Right lobe of liver (tissue), 6 donors: ENCODE measurements at regions not wholly inside any gene's neighbourhood (a gene's known extent, or its start where the extent isn't known, plus 50 kb on each side); places are given as distances from the start of the nearest gene placed in this dataset.

ENCODE experiments used
- ATAC-seq, 4 donors: fragments of 200-7000 bp; cut with Tn5 transposase; one replicate each; pipeline ENCODE4 v1.9.1; 2020; ENCODE audit warnings: mild to moderate bottlenecking in 4 of 4, moderate library complexity in 4 of 4
- DNase-seq, 3 donors: peaks; one replicate each; pipeline ENCODE4 v3.0.0-alpha.2; 2020
- H3K27ac ChIP-seq, 3 donors: fragments of 200-600 bp; one replicate each; pipeline ENCODE4 v1.8.0; 2022
- H3K27me3 ChIP-seq, 2 donors: fragments of 200-600 bp; one replicate each; pipeline ENCODE4 v1.8.0; 2022
- H3K36me3 ChIP-seq, 4 donors: fragments of 200-600 bp; sonication (generic) in 1 of 4; one replicate each; pipeline versions ENCODE4 v1.5.1 to v1.8.0; 2017 to 2022; ENCODE audit warnings: control low read depth in 1 of 4
- H3K4me1 ChIP-seq, 4 donors: fragments of 200-600 bp; sonication (generic) in 1 of 4; one replicate each; pipeline versions ENCODE4 v1.5.1 to v1.8.0; 2017 to 2022; ENCODE audit warnings: control low read depth in 1 of 4
- H3K4me3 ChIP-seq, 3 donors: fragments of 200-600 bp; one replicate each; pipeline ENCODE4 v1.8.0; 2022
- H3K9me3 ChIP-seq, 4 donors: fragments of 200-600 bp; sonication (generic) in 1 of 4; one replicate each; pipeline versions ENCODE4 v1.5.1 to v1.8.0; 2017 to 2022; ENCODE audit warnings: control low read depth in 1 of 4
- POLR2A ChIP-seq: fragments of 450-650 bp; IDR thresholded peaks from one replicate; pipeline ENCODE4 v1.6.1; 2017; ENCODE audit warnings: antibody characterized with exemption, mild to moderate bottlenecking
- WGBS: methylation state at CpG from one replicate; pipeline ENCODE4 v1.1.6; 2018; ENCODE audit warnings: low coverage, low lambda C conversion rate; ENCODE audit not compliant: insufficient coverage; ENCODE audit errors: missing lambda C conversion rate; 5-methylcytosine and 5-hydroxymethylcytosine counted together
- intact Hi-C, 2 donors: fragments of 100-400 bp; cut with DNase I; formaldehyde crosslinking; loops; one replicate each; pipeline versions ENCODE4 v1.11.2 to v1.14.1; 2022
- TF ChIP-seq, protein P1 (sequence below), 4 donors: fragments of 200-600 bp in 3 of 4; fragments of 450-650 bp in 1 of 4; IDR thresholded peaks; one replicate each; pipeline versions ENCODE4 v1.5.1 to v1.8.0; 2016 to 2022; ENCODE audit warnings: antibody characterized with exemption in 4 of 4, mild to moderate bottlenecking in 2 of 4
- donor health status: DM: no; HTN: yes; CAD: no.
- donor health status: DM: no; HTN: no; CAD: no.
- donor health status: DM: no; HTN: no; CAD: no.
- donor health status: DM: no; HTN: yes; CAD: no.
- donor health status: DM: no; HTN: yes; CAD: no.

DNA sequence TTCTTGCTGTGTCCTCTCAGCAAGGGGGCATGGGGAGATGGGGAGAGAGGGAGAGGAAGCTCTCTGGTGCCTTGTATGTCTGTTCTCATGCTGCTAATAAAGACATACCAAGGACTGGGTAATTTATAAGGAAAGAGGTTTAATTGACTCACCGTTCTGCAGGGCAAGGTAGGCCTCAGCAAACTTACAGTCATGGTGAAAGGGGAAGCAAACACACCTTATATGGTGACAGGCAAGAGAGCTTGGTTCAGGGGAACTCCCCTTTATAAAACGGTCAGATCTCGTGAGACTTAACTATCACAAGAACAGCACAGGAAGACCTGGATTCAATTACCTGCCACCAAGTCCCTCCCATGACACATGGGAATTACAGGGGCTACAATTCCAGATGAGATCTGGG lies 464.7 kb upstream of the CELF2 start:
- TF ChIP-seq, protein P1, sequence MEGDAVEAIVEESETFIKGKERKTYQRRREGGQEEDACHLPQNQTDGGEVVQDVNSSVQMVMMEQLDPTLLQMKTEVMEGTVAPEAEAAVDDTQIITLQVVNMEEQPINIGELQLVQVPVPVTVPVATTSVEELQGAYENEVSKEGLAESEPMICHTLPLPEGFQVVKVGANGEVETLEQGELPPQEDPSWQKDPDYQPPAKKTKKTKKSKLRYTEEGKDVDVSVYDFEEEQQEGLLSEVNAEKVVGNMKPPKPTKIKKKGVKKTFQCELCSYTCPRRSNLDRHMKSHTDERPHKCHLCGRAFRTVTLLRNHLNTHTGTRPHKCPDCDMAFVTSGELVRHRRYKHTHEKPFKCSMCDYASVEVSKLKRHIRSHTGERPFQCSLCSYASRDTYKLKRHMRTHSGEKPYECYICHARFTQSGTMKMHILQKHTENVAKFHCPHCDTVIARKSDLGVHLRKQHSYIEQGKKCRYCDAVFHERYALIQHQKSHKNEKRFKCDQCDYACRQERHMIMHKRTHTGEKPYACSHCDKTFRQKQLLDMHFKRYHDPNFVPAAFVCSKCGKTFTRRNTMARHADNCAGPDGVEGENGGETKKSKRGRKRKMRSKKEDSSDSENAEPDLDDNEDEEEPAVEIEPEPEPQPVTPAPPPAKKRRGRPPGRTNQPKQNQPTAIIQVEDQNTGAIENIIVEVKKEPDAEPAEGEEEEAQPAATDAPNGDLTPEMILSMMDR (IDR thresholded peaks at IDR 0.05), result no peak
- no peak for TF ChIP-seq POLR2A
- H3K4me1 ChIP-seq, result no peaks in the 10 kb centered on the region
- no peaks in the 10 kb centered on the region for H3K36me3 ChIP-seq
- WGBS, result 51% methylated on average over 3 of the region's 3 CpGs
- no peaks in the 10 kb centered on the region for H3K27me3 ChIP-seq
- DNase-seq (no peak), ATAC-seq (no peak)
- no peak overlapping the region for H3K27ac ChIP-seq
- intact Hi-C loops, result no loop called here
- H3K9me3 ChIP-seq, result no peaks in the 10 kb centered on the region
- H3K4me3 ChIP-seq, result no peak overlapping the region

DNA sequence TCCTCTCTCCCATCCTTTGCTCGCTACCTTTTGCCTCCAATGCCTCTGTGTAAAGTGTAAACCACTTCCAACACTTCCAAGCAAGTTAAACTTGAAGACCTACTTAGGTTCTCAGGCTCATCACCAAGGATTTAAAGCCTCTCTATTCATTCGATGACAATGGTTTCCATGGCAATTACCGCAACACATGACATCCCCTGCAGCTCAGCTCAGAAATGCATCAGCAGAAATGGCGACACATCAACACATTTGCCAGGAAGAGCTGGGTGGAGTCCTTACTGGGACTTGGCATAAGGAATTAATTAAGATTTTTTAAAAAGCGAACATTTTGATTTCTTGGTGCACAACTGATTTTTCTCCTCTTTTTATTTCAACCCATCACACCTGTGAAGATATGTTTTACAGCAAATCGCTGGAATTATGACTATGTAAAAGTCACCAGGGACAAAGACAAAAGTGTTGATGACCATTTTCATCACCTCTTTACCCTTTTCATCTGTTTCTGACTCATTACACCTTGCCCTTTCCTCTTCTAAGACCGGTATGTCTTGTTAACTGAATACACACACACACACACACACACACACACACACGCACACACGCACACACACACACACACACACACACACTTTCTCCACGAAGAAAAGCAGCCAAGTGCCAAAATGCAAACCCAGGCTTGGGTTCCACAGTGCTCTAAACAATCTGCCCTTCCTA lies 453.4 kb upstream of the CELF2 start:
- Histone ChIP-seq H3K27me3 (no peaks in the 10 kb centered on the region), H3K4me3 (no peak overlapping the region), H3K9me3 (no peaks in the 10 kb centered on the region), H3K27ac (no peak overlapping the region), H3K4me1 (no peaks in the 10 kb centered on the region), H3K36me3 (no peaks in the 10 kb centered on the region)
- TF ChIP-seq POLR2A, result no peak
- TF ChIP-seq, protein P1 (IDR thresholded peaks at IDR 0.05), result no peak
- ATAC-seq (no peak), DNase-seq (no peak)
- WGBS, result 51% methylated on average over 10 of the region's 10 CpGs
- intact Hi-C loops, result no loop called here

DNA sequence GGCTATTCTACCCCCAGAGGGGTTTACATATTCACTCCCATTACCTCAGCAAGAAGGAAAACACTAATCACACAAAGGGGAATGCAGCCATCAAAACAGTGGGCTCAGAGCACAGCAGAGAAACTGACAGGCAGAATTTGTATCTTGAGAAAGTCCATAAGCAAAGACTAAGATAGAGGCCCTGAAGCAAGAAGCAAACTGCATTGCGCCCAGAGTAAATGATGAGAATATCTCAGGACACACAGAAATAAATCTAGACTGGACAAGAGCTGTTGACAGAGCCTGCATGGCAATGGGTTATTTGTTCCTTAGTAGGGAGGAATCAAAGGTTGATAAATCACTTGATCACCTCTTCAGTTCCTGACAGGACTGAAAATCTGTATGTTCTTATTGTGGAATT lies 440.7 kb upstream of the CELF2 start:
- ATAC-seq (no peak), DNase-seq (no peak)
- Histone ChIP-seq H3K9me3 (no peaks in the 10 kb centered on the region), H3K27ac (no peak overlapping the region), H3K27me3 (no peaks in the 10 kb centered on the region), H3K4me3 (no peak overlapping the region), H3K36me3 (no peaks in the 10 kb centered on the region), H3K4me1 (no peaks in the 10 kb centered on the region)
- WGBS, result 75% methylated on average over 1 of the region's 1 CpG
- intact Hi-C loops, result no loop called here
- TF ChIP-seq, protein P1 (IDR thresholded peaks at IDR 0.05), result no peak
- no peak for TF ChIP-seq POLR2A

DNA sequence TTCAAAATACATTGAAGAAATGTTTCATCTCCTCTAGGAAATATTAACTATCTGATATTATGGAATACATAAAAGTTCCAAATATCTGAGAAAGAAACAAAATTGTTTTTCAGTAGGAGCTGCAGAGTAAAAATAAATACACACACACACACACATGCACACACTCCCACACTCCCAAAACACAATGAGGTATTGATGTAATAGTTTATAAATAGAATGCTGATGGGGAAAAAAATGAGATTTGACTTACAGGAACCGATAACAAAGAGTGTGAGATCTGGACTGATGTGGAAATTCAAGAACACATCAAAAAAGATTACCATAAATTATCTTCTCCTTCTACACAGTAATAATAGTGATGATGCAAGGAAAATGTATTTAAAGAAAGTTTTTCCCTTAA lies 438.0 kb upstream of the CELF2 start:
- intact Hi-C loops, result no loop called here
- ATAC-seq, result no peak
- 36% methylated on average over 1 of the region's 1 CpG for WGBS

More for the DNA sequence above, 438.0 kb upstream of the CELF2 start:
- Histone ChIP-seq H3K9me3 (no peaks in the 10 kb centered on the region), H3K4me1 (no peaks in the 10 kb centered on the region), H3K27me3 (no peaks in the 10 kb centered on the region), H3K36me3 (no peaks in the 10 kb centered on the region), H3K4me3 (no peak overlapping the region), H3K27ac (no peak overlapping the region)
- DNase-seq, result no peak
- TF ChIP-seq, protein P1 (IDR thresholded peaks at IDR 0.05), result no peak
- no peak for TF ChIP-seq POLR2A
